HG02610 (cell line): ENCODE measurements at regions not wholly inside any gene's neighbourhood (a gene's known extent, or its start where the extent isn't known, plus 50 kb on each side); places are given as distances from the start of the nearest gene placed in this dataset.

Source experiments
- ATAC-seq: cut with Tn5 transposase; IDR thresholded peaks from one replicate; pipeline ENCODE4 v1.9.1; 2021; ENCODE audit warnings: mild to moderate bottlenecking, moderate library complexity; ENCODE audit not compliant: unreplicated experiment

- ATAC-seq, result no peak
These were observed 495.0 kb upstream of the MGMT start for GRCh38 chr10:128972036-128972405.

DNA sequence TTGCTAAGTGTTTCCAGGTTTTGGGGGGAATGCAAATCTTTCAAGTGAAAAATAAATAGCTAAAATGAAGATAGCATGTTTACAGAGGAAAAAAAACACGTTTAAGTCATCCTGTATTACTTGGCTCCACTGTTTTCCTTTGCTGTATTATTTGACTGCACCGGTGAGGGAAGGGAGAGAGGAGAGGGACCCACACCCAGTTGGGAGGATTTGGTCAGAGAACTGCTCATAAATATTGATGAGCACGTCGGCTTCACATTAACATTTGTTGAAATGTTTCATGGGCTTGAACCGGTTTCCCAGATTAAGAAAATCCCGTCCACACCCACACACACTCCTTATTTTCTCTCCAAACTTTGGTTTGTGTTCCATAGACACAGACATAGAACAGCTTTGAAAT lies 493.8 kb upstream of the MGMT start:
- ATAC-seq, result no peak

- no peak for ATAC-seq
These were observed 490.2 kb upstream of the MGMT start for GRCh38 chr10:128976856-128977255.

- ATAC-seq, result no peak
These were observed 488.8 kb upstream of the MGMT start for GRCh38 chr10:128978211-128978610.

DNA sequence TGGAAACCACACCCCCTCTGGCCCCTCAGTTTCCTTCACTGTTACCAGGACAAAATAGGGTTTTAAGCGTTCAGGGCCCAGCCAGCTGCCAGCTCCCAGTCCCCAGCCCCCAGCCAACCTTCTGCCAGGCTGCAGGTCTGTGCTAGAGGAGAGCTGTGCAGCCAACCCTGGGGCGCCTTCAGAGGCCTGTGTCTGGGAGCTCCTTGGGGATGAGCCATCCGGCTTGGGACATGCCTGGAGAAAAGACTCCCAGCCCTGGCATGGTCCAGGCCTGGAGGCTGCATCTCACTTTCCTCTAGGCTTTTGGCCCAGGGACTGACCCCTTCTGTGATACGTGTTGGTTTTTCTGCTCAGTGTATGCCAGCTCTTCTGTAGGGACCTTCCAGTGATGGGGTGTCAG lies 487.6 kb upstream of the MGMT start:
- no peak for ATAC-seq

GRCh38 chr10:128981251-128981650 lies 485.8 kb upstream of the MGMT start:
- no peak for ATAC-seq

DNA sequence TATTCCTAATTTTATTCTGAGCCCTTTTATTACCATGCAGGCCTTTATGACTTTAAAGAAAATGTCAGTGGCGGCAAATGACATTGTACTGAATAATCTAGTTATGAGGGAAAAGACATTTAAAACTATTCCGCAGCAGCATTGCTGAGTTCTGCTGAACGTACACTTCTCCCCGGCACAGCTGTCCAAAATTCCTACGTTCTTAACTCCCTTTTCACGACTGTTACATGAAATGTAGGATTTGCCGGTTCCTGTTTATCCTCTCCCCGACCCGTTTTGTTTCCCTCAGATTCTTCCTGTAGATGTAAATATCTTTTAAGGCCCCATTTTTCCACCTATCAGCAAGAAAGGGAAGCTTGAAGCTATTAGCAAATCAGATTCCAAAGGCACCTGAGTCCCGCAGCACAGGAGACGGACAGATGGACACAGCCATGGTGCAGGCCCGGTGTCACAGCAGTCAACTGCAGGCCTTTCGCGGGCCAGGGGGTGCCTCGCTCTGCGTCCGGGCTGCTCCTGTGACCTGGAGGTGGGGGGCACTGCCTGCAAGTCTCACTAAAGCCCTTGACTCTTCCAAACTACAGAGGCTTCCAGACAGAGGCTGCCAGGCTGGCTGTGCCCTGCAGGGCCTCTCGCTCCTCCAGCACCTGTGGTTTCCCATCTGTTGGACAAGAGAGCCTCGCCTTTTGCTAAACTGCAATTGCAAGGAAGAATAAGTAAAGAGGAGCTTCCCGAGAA lies 485.0 kb upstream of the MGMT start:
- no peak for ATAC-seq

- no peak for ATAC-seq
These were observed 484.5 kb upstream of the MGMT start for GRCh38 chr10:128982616-128982915.

DNA sequence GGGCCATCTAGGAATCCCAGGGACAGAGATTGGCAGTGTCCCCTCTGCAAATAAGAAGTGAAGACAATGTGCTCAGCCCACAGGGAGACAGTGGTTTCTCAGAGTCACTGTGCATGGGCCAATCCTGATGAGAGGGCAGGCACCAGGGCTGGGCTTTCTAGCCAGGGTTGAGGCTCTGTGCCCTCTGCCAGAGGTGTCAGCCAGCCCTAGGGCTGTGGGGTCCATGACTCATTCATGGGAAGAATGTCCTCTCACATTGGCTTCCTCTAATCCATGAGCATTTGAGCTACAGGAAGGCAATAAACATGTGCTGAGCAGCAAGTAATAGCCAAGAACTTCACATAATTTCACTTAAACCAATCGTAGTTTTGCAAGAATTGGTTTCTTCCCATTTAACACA lies 482.0 kb upstream of the MGMT start:
- ATAC-seq, result no peak

DNA sequence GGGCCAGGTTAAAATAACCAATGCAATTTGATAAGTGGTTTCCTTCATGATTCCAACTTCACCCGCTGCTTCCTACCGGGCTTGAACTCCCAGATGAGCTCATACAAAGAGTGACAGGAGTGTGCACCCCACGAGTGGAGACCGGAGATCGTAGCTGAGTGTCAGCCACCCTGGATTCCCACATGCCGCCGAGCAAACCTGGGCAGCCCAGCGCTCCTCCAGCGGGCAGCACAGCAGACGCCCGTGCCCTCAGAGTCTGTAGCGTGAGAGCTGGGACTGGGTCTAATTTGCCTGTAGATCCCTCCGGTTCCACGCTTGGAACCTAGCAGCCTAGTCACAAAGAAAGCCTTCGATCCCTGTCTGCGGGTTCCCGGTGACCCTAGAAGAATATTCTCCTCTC lies 476.1 kb upstream of the MGMT start:
- ATAC-seq, result no peak

DNA sequence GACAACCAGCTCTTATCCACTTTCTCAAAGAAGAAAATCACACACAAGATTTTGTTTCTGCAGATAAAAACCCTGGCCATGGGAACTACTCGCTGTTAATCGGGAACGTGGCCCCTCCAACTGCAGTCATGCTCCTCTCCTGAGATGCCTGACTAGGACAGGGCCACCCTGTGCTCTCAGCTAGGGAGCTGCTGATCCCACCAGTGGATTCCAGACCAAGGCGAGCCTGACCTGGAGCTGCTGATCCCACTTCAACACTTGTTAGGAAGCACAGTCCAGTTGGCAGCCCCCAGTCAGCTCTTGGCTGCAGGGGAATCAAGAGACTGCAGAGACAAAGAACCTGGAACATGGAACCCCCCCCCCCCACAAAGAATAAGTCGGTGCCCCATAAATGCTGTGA lies 474.3 kb upstream of the MGMT start:
- no peak for ATAC-seq

DNA sequence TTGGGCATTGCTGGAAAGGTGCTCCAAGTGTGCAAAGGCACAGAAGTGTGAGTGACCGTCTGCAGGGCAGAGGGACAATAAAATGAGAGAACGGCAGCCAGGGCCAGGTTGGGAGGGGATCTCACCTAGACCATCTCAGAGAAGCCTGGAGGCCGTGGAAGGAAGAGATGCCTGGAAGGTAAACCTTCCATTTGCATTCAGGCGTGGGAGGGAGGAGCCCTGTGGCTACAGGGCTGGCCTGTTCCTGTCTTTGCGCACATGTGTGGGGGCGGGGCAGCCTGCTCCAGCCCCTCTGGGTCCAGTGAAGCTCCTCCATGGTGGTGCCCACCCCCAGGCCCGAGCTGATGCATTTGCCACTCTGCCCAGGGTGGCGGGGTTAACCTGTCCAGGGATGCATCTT lies 473.6 kb upstream of the MGMT start:
- ATAC-seq, result no peak

DNA sequence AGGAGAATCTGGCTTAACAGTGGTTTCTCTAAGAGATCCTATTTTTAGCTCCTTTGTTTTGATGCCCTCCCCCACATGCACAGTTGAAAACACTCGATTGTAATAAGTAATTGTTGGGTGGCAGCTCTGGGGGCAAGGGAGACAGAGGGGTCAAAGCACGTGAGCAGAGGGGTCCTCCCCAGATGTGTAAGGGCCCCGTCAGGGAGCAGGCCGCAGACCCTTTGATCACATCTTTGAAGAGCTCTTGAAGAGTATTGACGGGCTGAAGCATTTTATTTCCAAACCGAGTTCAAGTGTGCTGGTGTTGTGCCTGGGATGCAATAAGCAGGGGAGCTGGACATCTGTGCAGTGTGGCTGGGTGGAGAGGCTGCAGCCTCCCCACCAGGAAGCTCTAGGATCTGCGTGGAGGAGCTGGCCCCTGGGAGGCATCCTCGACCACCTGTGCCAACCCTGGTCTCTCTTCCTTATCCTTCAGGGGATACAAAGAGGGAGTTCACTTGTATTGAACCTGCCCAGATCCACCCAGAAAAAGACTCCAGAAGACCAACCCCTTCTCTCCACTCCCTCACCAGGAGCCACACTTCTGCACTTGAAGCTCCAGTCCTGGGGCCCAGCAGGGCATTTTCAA lies 473.0 kb upstream of the MGMT start:
- no peak for ATAC-seq

GRCh38 chr10:128994598-128995143 lies 472.4 kb upstream of the MGMT start:
- ATAC-seq, result no peak

- ATAC-seq, result no peak
These were observed 471.4 kb upstream of the MGMT start for GRCh38 chr10:128995676-128996075.

DNA sequence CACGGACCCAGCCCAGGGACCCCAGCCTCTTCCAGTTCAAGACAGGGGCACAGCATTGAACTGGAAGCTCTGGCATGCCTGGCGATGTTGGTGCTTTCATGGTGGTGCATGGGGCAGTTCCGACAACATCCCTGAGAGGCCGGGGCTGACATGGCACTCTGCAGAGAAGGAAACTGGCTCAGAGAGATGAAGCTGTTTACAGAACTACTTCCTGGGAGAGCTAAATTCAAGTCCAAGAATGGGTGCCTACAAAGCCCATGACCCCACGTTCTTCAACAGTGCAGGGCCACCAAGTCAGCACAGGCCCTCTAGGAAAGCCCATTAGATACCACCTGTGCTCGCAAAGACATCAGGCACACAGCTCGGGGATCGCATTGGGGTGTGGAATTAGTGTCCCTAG lies 470.9 kb upstream of the MGMT start:
- ATAC-seq, result no peak

GRCh38 chr10:128998101-128998805 lies 468.8 kb upstream of the MGMT start:
- no peak for ATAC-seq

GRCh38 chr10:129004398-129004797 lies 462.6 kb upstream of the MGMT start:
- ATAC-seq, result no peak

- no peak for ATAC-seq
These were observed 462.0 kb upstream of the MGMT start for GRCh38 chr10:129005080-129005479.

GRCh38 chr10:129005804-129006203 lies 461.2 kb upstream of the MGMT start:
- no peak for ATAC-seq

DNA sequence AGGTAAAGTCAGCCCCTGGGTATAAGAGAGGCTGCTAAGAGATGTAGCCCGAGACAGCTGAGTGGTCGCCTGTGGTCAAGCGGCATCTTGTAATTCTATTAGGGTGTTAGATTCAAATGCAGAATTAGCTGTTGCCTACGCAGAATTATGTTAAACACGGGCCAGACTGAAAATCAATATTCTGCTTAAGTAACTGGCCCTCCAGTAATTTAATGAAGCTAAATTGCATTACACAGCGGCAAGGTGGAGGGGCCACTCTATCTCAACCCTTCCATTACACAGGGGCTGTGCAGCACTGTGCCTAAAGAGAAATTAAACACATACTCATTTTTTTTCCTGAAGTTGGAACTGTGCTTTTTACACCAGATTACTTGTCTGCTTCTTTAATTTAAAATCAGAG lies 448.5 kb upstream of the MGMT start:
- ATAC-seq, result no peak

GRCh38 chr10:129020651-129021330 lies 446.2 kb upstream of the MGMT start:
- no peak for ATAC-seq
